ENCODE measurements at regions not wholly inside any gene's neighbourhood (a gene's known extent, or its start where the extent isn't known, plus 50 kb on each side); places are given as distances from the start of the nearest gene placed in this dataset.
A peak's percentile ranks its signal among the peaks of the same experiment; 100 is the strongest.
"Not testable (repeated sequence)": the region's sequence is repeated elsewhere in the genome, so short reads cannot be mapped to it uniquely, and the experiment has no call there.

- not testable (repeated sequence) for DNase-seq (ENCODE audit: low read depth)
These were observed 162.2 kb upstream of the PTPN20 start for GRCh38 chr10:46749003-46749402.

- DNase-seq (ENCODE audit: low read depth) = not testable (repeated sequence)
These were observed 161.8 kb upstream of the PTPN20 start for GRCh38 chr10:46749470-46749869.

GRCh38 chr10:46753763-46754162 is 157.5 kb upstream of the PTPN20 start:
- not testable (repeated sequence) for DNase-seq (ENCODE audit: low read depth)

- DNase-seq (ENCODE audit: low read depth) = not testable (repeated sequence)
These were observed 149.8 kb upstream of the PTPN20 start for GRCh38 chr10:46761471-46761870.

- not testable (repeated sequence) for DNase-seq (ENCODE audit: low read depth)
These were observed 142.5 kb upstream of the PTPN20 start for GRCh38 chr10:46768515-46769291.

GRCh38 chr10:46773178-46773896 is 137.9 kb upstream of the PTPN20 start:
- DNase-seq (ENCODE audit: low read depth) = not testable (repeated sequence)

GRCh38 chr10:46773897-46774236 is 137.4 kb upstream of the PTPN20 start:
- not testable (repeated sequence) for DNase-seq (ENCODE audit: low read depth)

- DNase-seq (ENCODE audit: low read depth) = not testable (repeated sequence)
These were observed 136.9 kb upstream of the PTPN20 start for GRCh38 chr10:46774366-46774765.

GRCh38 chr10:46774945-46775667 is 136.1 kb upstream of the PTPN20 start:
- not testable (repeated sequence) for DNase-seq (ENCODE audit: low read depth)

- not testable (repeated sequence) for DNase-seq (ENCODE audit: low read depth)
These were observed 135.6 kb upstream of the PTPN20 start for GRCh38 chr10:46775668-46776059.

GRCh38 chr10:46779571-46779970 is 131.7 kb upstream of the PTPN20 start:
- peak; percentile 15 for DNase-seq (ENCODE audit: low read depth)

GRCh38 chr10:46780164-46780563 is 131.1 kb upstream of the PTPN20 start:
- DNase-seq (ENCODE audit: low read depth) = not testable (repeated sequence)

- DNase-seq (ENCODE audit: low read depth) = not testable (repeated sequence)
These were observed 130.2 kb upstream of the PTPN20 start for GRCh38 chr10:46781001-46781400.

GRCh38 chr10:46782001-46782874 is 129.0 kb upstream of the PTPN20 start:
- not testable (repeated sequence) for DNase-seq (ENCODE audit: low read depth)

GRCh38 chr10:46784665-46785064 is 126.6 kb upstream of the PTPN20 start:
- not testable (repeated sequence) for DNase-seq (ENCODE audit: low read depth)

GRCh38 chr10:46786125-46786517 is 125.1 kb upstream of the PTPN20 start:
- DNase-seq (ENCODE audit: low read depth) = not testable (repeated sequence)

- not testable (repeated sequence) for DNase-seq (ENCODE audit: low read depth)
These were observed 124.5 kb upstream of the PTPN20 start for GRCh38 chr10:46786518-46787320.

- DNase-seq (ENCODE audit: low read depth) = no peak
These were observed 124.0 kb upstream of the PTPN20 start for GRCh38 chr10:46787321-46787615.

- not testable (repeated sequence) for DNase-seq (ENCODE audit: low read depth)
These were observed 118.4 kb upstream of the PTPN20 start for GRCh38 chr10:46792657-46793357.

- DNase-seq (ENCODE audit: low read depth) = not testable (repeated sequence)
These were observed 114.9 kb upstream of the PTPN20 start for GRCh38 chr10:46796351-46796750.
